IMR-90 (cell line): ENCODE measurements at regions not wholly inside any gene's neighbourhood (a gene's known extent, or its start where the extent isn't known, plus 50 kb on each side); places are given as distances from the start of the nearest gene placed in this dataset.

Experiments
- ATAC-seq: fragments of 200-7000 bp; cut with Tn5 transposase; 2 replicates; pipeline ENCODE4 v1.9.1; 2020; ENCODE audit warnings: low read depth, mild to moderate bottlenecking, moderate library complexity
- BruUV-seq: library from RNA; stranded (reverse); fragments of 400-500 nt; replicated peaks from 2 replicates; lab custom pipeline; 2021; lab: Mats Ljungman, UMichigan
- CTCF ChIA-PET: fragments of 300-600 bp; formaldehyde crosslinking; extraction: SDS; loops from one replicate; lab custom pipeline; 2021; ENCODE audit warnings: antibody characterized with exemption; lab: Yijun Ruan, JAX
- POLR2A ChIA-PET: fragments of 300-600 bp; sonication (Branson Sonifier 250); formaldehyde crosslinking; loops from one replicate; lab custom pipeline; 2022; ENCODE audit warnings: antibody characterized with exemption; ENCODE audit not compliant: unreplicated experiment; lab: Charles Lee
- DNase-seq: peaks from one replicate; pipeline ENCODE4 v3.0.0; 2013
- H2AFZ ChIP-seq: replicated peaks from 2 replicates; pipeline ENCODE3; 2013; ENCODE audit warnings: low read length, mild to moderate bottlenecking; ENCODE audit not compliant: poor library complexity
- H2AK5ac ChIP-seq: 2 replicates; pipeline ENCODE4 v1.6.1; 2013; ENCODE audit warnings: low read depth, low read length, inconsistent platforms
- H2AK9ac ChIP-seq: replicated peaks from 2 replicates; pipeline ENCODE3; 2013; ENCODE audit warnings: mild to moderate bottlenecking, low read depth, low read length, moderate library complexity; ENCODE audit not compliant: poor library complexity
- H2BK120ac ChIP-seq: 2 replicates; pipeline ENCODE4 v1.6.1; 2013; ENCODE audit warnings: low read depth, low read length, inconsistent platforms
- H2BK15ac ChIP-seq: 3 replicates; pipeline ENCODE4 v1.6.1; 2013; ENCODE audit warnings: low read depth, low read length, inconsistent platforms
- H2BK20ac ChIP-seq: 2 replicates; pipeline ENCODE4 v1.6.1; 2013; ENCODE audit warnings: low read depth, mild to moderate bottlenecking, inconsistent platforms, low read length, moderate library complexity
- H2BK5ac ChIP-seq: 2 replicates; pipeline ENCODE4 v1.6.1; 2013; ENCODE audit warnings: mild to moderate bottlenecking, low read depth, low read length, inconsistent platforms; ENCODE audit not compliant: poor library complexity, severe bottlenecking
- H3K14ac ChIP-seq: replicated peaks from 2 replicates; pipeline ENCODE4 v1.6.1; 2013; ENCODE audit warnings: low read depth, low read length, inconsistent platforms
- H3K18ac ChIP-seq: 2 replicates; pipeline ENCODE4 v1.6.1; 2013; ENCODE audit warnings: low read depth, low read length, control low read depth
- H3K23ac ChIP-seq: 2 replicates; pipeline ENCODE4 v1.6.1; 2013; ENCODE audit warnings: low read depth, low read length, inconsistent platforms
- H3K27ac ChIP-seq: 2 replicates; pipeline ENCODE4 v1.5.1; 2013; ENCODE audit warnings: mild to moderate bottlenecking, control low read depth, low read length; ENCODE audit not compliant: insufficient read depth
- H3K27me3 ChIP-seq: 2 replicates; pipeline ENCODE4 v1.6.1; 2013; ENCODE audit warnings: low read length; ENCODE audit not compliant: control insufficient read depth, insufficient read depth
- H3K36me3 ChIP-seq: 2 replicates; pipeline ENCODE4 v1.6.1; 2013; ENCODE audit warnings: low read length, mixed read lengths; ENCODE audit not compliant: control insufficient read depth, insufficient read depth
- H3K4ac ChIP-seq: 2 replicates; pipeline ENCODE4 v1.6.1; 2013; ENCODE audit warnings: low read depth, low read length, inconsistent platforms
- H3K4me1 ChIP-seq: 2 replicates; pipeline ENCODE4 v1.6.1; 2013; ENCODE audit warnings: low read length, mixed read lengths; ENCODE audit not compliant: control insufficient read depth, insufficient read depth
- H3K4me2 ChIP-seq: 2 replicates; pipeline ENCODE4 v1.6.1; 2013; ENCODE audit warnings: low read depth, mild to moderate bottlenecking, control low read depth, low read length, moderate library complexity
- H3K4me3 ChIP-seq: 2 replicates; pipeline ENCODE4 v1.5.1; 2013; ENCODE audit warnings: low read depth, mild to moderate bottlenecking, control low read depth, low read length, moderate library complexity; ENCODE audit not compliant: insufficient read depth
- H3K56ac ChIP-seq: 2 replicates; pipeline ENCODE4 v1.6.1; 2013; ENCODE audit warnings: low read length, inconsistent platforms; ENCODE audit not compliant: insufficient read depth; ENCODE audit errors: extremely low read depth
- H3K79me1 ChIP-seq, 2 experiments: 2 replicates each; pipeline ENCODE4 v1.6.1; 2013; ENCODE audit warnings: low read length in 2 of 2, inconsistent platforms in 1 of 2, low read depth in 1 of 2
- H3K9ac ChIP-seq: 2 replicates; pipeline ENCODE4 v1.6.1; 2013; ENCODE audit warnings: low read depth, low read length, control low read depth
- H3K9me1 ChIP-seq: 2 replicates; pipeline ENCODE4 v1.6.1; 2013; ENCODE audit warnings: low read length, inconsistent platforms; ENCODE audit not compliant: insufficient read depth
- H3K9me3 ChIP-seq: 2 replicates; pipeline ENCODE4 v1.6.1; 2013; ENCODE audit warnings: low read length; ENCODE audit not compliant: control insufficient read depth, insufficient read depth
- H4K20me1 ChIP-seq: 2 replicates; pipeline ENCODE4 v1.6.1; 2013; ENCODE audit warnings: low read length, inconsistent platforms; ENCODE audit not compliant: insufficient read depth
- H4K5ac ChIP-seq: 2 replicates; pipeline ENCODE4 v1.6.1; 2013; ENCODE audit warnings: mild to moderate bottlenecking, low read depth, low read length, control low read depth
- H4K8ac ChIP-seq, 2 experiments: 2 replicates each; pipeline ENCODE4 v1.6.1; 2013; ENCODE audit warnings: low read depth in 2 of 2, low read length in 2 of 2, control low read depth in 1 of 2, inconsistent platforms in 1 of 2
- H4K91ac ChIP-seq: 2 replicates; pipeline ENCODE4 v1.6.1; 2013; ENCODE audit warnings: low read depth, low read length, inconsistent platforms; ENCODE audit not compliant: insufficient read depth
- BHLHE40 ChIP-seq: fragments of 150-350 bp; IDR thresholded peaks from 2 replicates; pipeline ENCODE4 v1.6.1; 2016; ENCODE audit warnings: mild to moderate bottlenecking, low read depth, low read length
- CHD1 ChIP-seq: IDR thresholded peaks from 2 replicates; pipeline ENCODE4 v1.6.1; 2012; ENCODE audit warnings: low read depth, low read length, improper control_type of control experiment
- CTCF ChIP-seq: conservative IDR thresholded peaks from 2 replicates; pipeline ENCODE4 v1.5.1; 2012; ENCODE audit warnings: mild to moderate bottlenecking, low read depth, low read length, improper control_type of control experiment
- FOS ChIP-seq: fragments of 150-350 bp; IDR thresholded peaks from 2 replicates; pipeline ENCODE4 v1.6.1; 2016; ENCODE audit warnings: low read depth, low read length
- MAFK ChIP-seq: IDR thresholded peaks from 2 replicates; pipeline ENCODE4 v1.6.1; 2012; ENCODE audit warnings: low read depth, low read length, improper control_type of control experiment
- MXI1 ChIP-seq: IDR thresholded peaks from 2 replicates; pipeline ENCODE4 v1.6.1; 2012; ENCODE audit warnings: low read depth, mild to moderate bottlenecking, low read length, moderate library complexity, borderline replicate concordance
- RAD21 ChIP-seq: IDR thresholded peaks from 2 replicates; pipeline ENCODE4 v1.6.1; 2012; ENCODE audit warnings: low read length, improper control_type of control experiment
- RFX5 ChIP-seq: IDR thresholded peaks from 2 replicates; pipeline ENCODE4 v1.8.0; 2012; ENCODE audit warnings: low read depth, mild to moderate bottlenecking, low read length, moderate library complexity
- WGBS, 2 experiments: methylation state at CpG; one replicate each; pipeline versions ENCODE4 v1.1.5 to v1.1.7; 2013; ENCODE audit warnings: missing lambda C conversion rate in 2 of 2; ENCODE audit not compliant: insufficient read length in 1 of 2; ENCODE audit errors: extremely low coverage in 2 of 2; 5-methylcytosine and 5-hydroxymethylcytosine counted together
- dilution Hi-C: fragments of 300-500 bp; cut with HindIII; formaldehyde crosslinking; loops from one replicate; pipeline ENCODE4 v1.14.3; 2018; ENCODE audit warnings: low sequenced_read_pairs; ENCODE audit not compliant: unreplicated experiment
- in situ Hi-C: fragments of 300-500 bp; cut with MboI; formaldehyde crosslinking; loops from 3 replicates; pipeline ENCODE4 v1.14.3; 2019; ENCODE audit warnings: low sequenced_read_pairs, inconsistent platforms, mixed read lengths
- intact Hi-C: fragments of 100-400 bp; cut with micrococcal nuclease; formaldehyde crosslinking; loops from 2 replicates; pipeline ENCODE4 v1.10.0; 2022
- TF ChIP-seq, protein P1 (sequence below): fragments of 150-350 bp; IDR thresholded peaks from 2 replicates; pipeline ENCODE4 v1.6.1; 2017; ENCODE audit warnings: mild to moderate bottlenecking, antibody characterized with exemption, low read length, low read depth

DNA sequence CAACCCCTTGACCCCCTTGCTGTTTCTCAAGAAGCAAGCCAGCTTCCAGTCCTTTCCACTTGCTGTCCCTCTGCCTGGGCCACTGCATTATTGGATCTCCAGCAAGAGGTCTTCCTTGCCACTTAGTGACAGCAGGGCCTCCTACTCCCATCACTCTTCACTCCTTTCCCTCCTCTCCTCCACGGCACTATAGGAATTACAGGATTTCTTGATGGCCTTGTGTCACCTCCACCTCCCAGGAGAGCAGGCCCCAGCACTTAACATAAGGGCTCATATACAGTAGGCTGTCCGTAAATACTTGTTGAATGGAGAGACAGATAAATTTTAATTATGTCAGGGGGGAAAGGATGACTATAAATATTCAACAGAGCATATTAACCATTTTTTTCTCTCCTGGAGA lies 129.4 kb downstream of the SP3 start:
- ChIA-PET POLR2A (no interaction called here), CTCF (no interaction called here)
- H4K91ac ChIP-seq, result no peak overlapping the region
- H4K20me1 ChIP-seq, result no peaks in the 10 kb centered on the region
- intact Hi-C loops (no loop called here), dilution Hi-C loops (no loop called here), in situ Hi-C loops (no loop called here)
- no peak overlapping the region for H2BK120ac ChIP-seq
- H3K4ac ChIP-seq, result no peak overlapping the region
- peaks cover 5% of the 10 kb centered on the region for H3K4me1 ChIP-seq
- H2AK9ac ChIP-seq, result no peak overlapping the region
- no CpG with 5 or more reads among the region's 2 CpGs for WGBS, 2 experiments
- H2BK20ac ChIP-seq, result no peak overlapping the region
- H3K4me3 ChIP-seq, result no peak overlapping the region
- no peak overlapping the region for H3K9ac ChIP-seq
- no peak overlapping the region for H2AK5ac ChIP-seq
- no peak overlapping the region for H2BK15ac ChIP-seq
- no peak overlapping the region for H3K4me2 ChIP-seq
- no peak overlapping the region for H3K27ac ChIP-seq
- H3K14ac ChIP-seq, result no peak overlapping the region
- ATAC-seq (no peak), DNase-seq (no peak)
- H3K36me3 ChIP-seq, result no peaks in the 10 kb centered on the region
- BruUV-seq, result no TSS peak
- no peaks in the 10 kb centered on the region for H3K9me1 ChIP-seq
- peaks cover 8% of the 10 kb centered on the region; the same call in 1 of the 2 replicates for H3K27me3 ChIP-seq
- H3K9me3 ChIP-seq, result no peaks in the 10 kb centered on the region
- H3K56ac ChIP-seq, result no peak overlapping the region
- H3K18ac ChIP-seq, result no peak overlapping the region
- no peak overlapping the region for H4K8ac ChIP-seq
- no peak overlapping the region for H2AFZ ChIP-seq
- H4K5ac ChIP-seq, result no peak overlapping the region
- TF ChIP-seq, protein P1, sequence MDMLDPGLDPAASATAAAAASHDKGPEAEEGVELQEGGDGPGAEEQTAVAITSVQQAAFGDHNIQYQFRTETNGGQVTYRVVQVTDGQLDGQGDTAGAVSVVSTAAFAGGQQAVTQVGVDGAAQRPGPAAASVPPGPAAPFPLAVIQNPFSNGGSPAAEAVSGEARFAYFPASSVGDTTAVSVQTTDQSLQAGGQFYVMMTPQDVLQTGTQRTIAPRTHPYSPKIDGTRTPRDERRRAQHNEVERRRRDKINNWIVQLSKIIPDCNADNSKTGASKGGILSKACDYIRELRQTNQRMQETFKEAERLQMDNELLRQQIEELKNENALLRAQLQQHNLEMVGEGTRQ, result no peak
- TF ChIP-seq CTCF (no peak), FOS (no peak), MXI1 (no peak), CHD1 (no peak), BHLHE40 (no peak), MAFK (no peak), RAD21 (no peak), RFX5 (no peak)
- no peak overlapping the region for H3K23ac ChIP-seq
- no peaks in the 10 kb centered on the region for H3K79me1 ChIP-seq
- no peak overlapping the region for H2BK5ac ChIP-seq
